ENCODE measurements at regions not wholly inside any gene's neighbourhood (a gene's known extent, or its start where the extent isn't known, plus 50 kb on each side); places are given as distances from the start of the nearest gene placed in this dataset.
A peak's percentile ranks its signal among the peaks of the same experiment; 100 is the strongest.
"Not testable (repeated sequence)": the region's sequence is repeated elsewhere in the genome, so short reads cannot be mapped to it uniquely, and the experiment has no call there.

- no peak overlapping the region for H3K4me2 ChIP-seq (ENCODE audit: low read length)
- H3K79me2 ChIP-seq (ENCODE audit: insufficient read depth, low read depth, low read length), result no peaks in the 10 kb centered on the region
- ChIA-PET POLR2A (interaction anchor here (0.7 kb wide), 3 partner anchors 14 to 32 kb away, joined by 3 read pairs; no protein-coding TSS in a partner anchor), CTCF (ENCODE audit: unreplicated experiment) (no interaction called here)
- BruUV-seq (replicated peaks), result no TSS peak
- no peak overlapping the region for H3K4me3 ChIP-seq (ENCODE audit: low read depth, low read length, poor library complexity, severe bottlenecking)
- TF ChIP-seq CTCF (conservative IDR thresholded peaks at IDR 0.05; ENCODE audit: low read length), result peak; percentile 74
- no peak for TF ChIP-seq EZH2phosphoT487 (IDR thresholded peaks at IDR 0.05; ENCODE audit: borderline replicate concordance, low read depth, low read length)
- DNase-seq (ENCODE audit: low spot score), result peak; percentile 8
- no peaks in the 10 kb centered on the region for H4K20me1 ChIP-seq (ENCODE audit: insufficient read depth, low read length)
- no peak overlapping the region for H2AFZ ChIP-seq (ENCODE audit: low read length)
- no peaks in the 10 kb centered on the region for H3K9me3 ChIP-seq (ENCODE audit: low read length)
- H3K36me3 ChIP-seq (ENCODE audit: insufficient read depth, low read length), result no peaks in the 10 kb centered on the region
- intact Hi-C loops (cut with micrococcal nuclease; ENCODE audit: unreplicated experiment), result loop anchor here (1.0 kb wide), 1 partner anchor 237 kb away; no protein-coding TSS in a partner anchor
- no peaks in the 10 kb centered on the region for H3K4me1 ChIP-seq (ENCODE audit: insufficient read depth, low read length, poor library complexity, severe bottlenecking)
- no peaks in the 10 kb centered on the region for H3K9me2 ChIP-seq (ENCODE audit: insufficient read depth, low read length)
- H3K27ac ChIP-seq (ENCODE audit: low read depth, low read length, poor library complexity, severe bottlenecking), result no peak overlapping the region
These were observed 55.0 kb upstream of the SOX14 start for GRCh38 chr3:137709011-137709601.

DNA sequence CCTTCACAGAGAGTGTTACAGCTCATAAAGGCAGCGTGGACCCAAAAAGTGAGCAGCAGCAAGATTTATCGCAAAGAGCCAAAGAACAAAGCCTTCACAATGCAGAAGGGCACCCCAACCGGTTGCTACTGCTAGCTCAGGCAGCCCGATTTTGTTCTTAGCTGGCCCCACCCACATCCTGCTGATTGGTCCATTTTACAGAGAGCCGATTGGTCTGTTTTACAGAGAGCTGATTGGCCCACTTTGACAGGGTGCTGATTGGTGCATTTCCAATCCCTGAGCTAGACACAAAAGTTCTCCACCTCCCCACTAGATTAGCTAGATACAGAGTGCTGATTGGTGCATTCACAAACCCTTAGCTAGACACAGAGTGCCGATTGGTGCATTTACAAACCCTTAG lies 50.1 kb upstream of the SOX14 start:
- BruUV-seq (replicated peaks); DNase-seq (ENCODE audit: low spot score); POLR2A ChIA-PET; H3K27ac ChIP-seq (ENCODE audit: low read depth, low read length, poor library complexity, severe bottlenecking); H3K36me3 ChIP-seq (ENCODE audit: insufficient read depth, low read length); H3K4me1 ChIP-seq (ENCODE audit: insufficient read depth, low read length, poor library complexity, severe bottlenecking); H3K4me2 ChIP-seq (ENCODE audit: low read length); intact Hi-C loops (cut with micrococcal nuclease; ENCODE audit: unreplicated experiment); CTCF ChIA-PET (ENCODE audit: unreplicated experiment); H4K20me1 ChIP-seq (ENCODE audit: insufficient read depth, low read length); H3K4me3 ChIP-seq (ENCODE audit: low read depth, low read length, poor library complexity, severe bottlenecking); H3K9me2 ChIP-seq (ENCODE audit: insufficient read depth, low read length); H2AFZ ChIP-seq (ENCODE audit: low read length); H3K79me2 ChIP-seq (ENCODE audit: insufficient read depth, low read depth, low read length); H3K9me3 ChIP-seq (ENCODE audit: low read length): not testable (repeated sequence)

Small RNA genes lying in the stretch of these regions (small RNA-seq; reads per million reads assigned to genes)
- gene RNA5SP142, result 0.31 reads per million
